GM18907 (cell line): ENCODE measurements at regions not wholly inside any gene's neighbourhood (a gene's known extent, or its start where the extent isn't known, plus 50 kb on each side); places are given as distances from the start of the nearest gene placed in this dataset.
"Not testable (repeated sequence)": the region's sequence is repeated elsewhere in the genome, so short reads cannot be mapped to it uniquely, and the experiment has no call there.

Experiments
- ATAC-seq: cut with Tn5 transposase; IDR thresholded peaks from one replicate; pipeline ENCODE4 v1.9.1; 2021; ENCODE audit warnings: mild to moderate bottlenecking, moderate library complexity; ENCODE audit not compliant: unreplicated experiment

GRCh38 chr4:57729775-57730570 lies 619.8 kb upstream of the IGFBP7 start:
- not testable (repeated sequence) for ATAC-seq

- ATAC-seq: no peak
These were observed 616.0 kb upstream of the IGFBP7 start for GRCh38 chr4:57726154-57726553.

GRCh38 chr4:57719456-57719855 lies 609.3 kb upstream of the IGFBP7 start:
- ATAC-seq: no peak

- ATAC-seq: not testable (repeated sequence)
These were observed 604.1 kb upstream of the IGFBP7 start for GRCh38 chr4:57714313-57714712.

GRCh38 chr4:57710053-57710452 lies 599.9 kb upstream of the IGFBP7 start:
- ATAC-seq: no peak

GRCh38 chr4:57691370-57691769 lies 581.2 kb upstream of the IGFBP7 start:
- no peak for ATAC-seq

GRCh38 chr4:57689693-57690205 lies 579.6 kb upstream of the IGFBP7 start:
- ATAC-seq: no peak

- no peak for ATAC-seq
These were observed 572.1 kb upstream of the IGFBP7 start for GRCh38 chr4:57682275-57682674.

GRCh38 chr4:57679969-57680368 lies 569.8 kb upstream of the IGFBP7 start:
- no peak for ATAC-seq

- no peak for ATAC-seq
These were observed 566.2 kb upstream of the IGFBP7 start for GRCh38 chr4:57676394-57676793.

- no peak for ATAC-seq
These were observed 562.8 kb upstream of the IGFBP7 start for GRCh38 chr4:57672846-57673433.

- ATAC-seq: no peak
These were observed 558.4 kb upstream of the IGFBP7 start for GRCh38 chr4:57668621-57669020.

GRCh38 chr4:57665806-57666205 lies 555.6 kb upstream of the IGFBP7 start:
- no peak for ATAC-seq

- ATAC-seq: no peak
These were observed 551.4 kb upstream of the IGFBP7 start for GRCh38 chr4:57661517-57662090.

- no peak for ATAC-seq
These were observed 548.5 kb upstream of the IGFBP7 start for GRCh38 chr4:57658673-57659072.

- ATAC-seq: no peak
These were observed 548.0 kb upstream of the IGFBP7 start for GRCh38 chr4:57658188-57658587.

GRCh38 chr4:57655342-57655741 lies 545.2 kb upstream of the IGFBP7 start:
- ATAC-seq: no peak

GRCh38 chr4:57652779-57653178 lies 542.6 kb upstream of the IGFBP7 start:
- no peak for ATAC-seq

- ATAC-seq: no peak
These were observed 530.4 kb upstream of the IGFBP7 start for GRCh38 chr4:57640391-57641100.

- no peak for ATAC-seq
These were observed 529.6 kb upstream of the IGFBP7 start for GRCh38 chr4:57639561-57640382.

- ATAC-seq: no peak
These were observed 525.7 kb upstream of the IGFBP7 start for GRCh38 chr4:57635910-57636309.
